HG02798 (cell line): ENCODE measurements at regions not wholly inside any gene's neighbourhood (a gene's known extent, or its start where the extent isn't known, plus 50 kb on each side); places are given as distances from the start of the nearest gene placed in this dataset.

Experiments
- ATAC-seq: cut with Tn5 transposase; IDR thresholded peaks from one replicate; pipeline ENCODE4 v1.9.1; 2021; ENCODE audit warnings: mild to moderate bottlenecking; ENCODE audit not compliant: unreplicated experiment, poor library complexity

DNA sequence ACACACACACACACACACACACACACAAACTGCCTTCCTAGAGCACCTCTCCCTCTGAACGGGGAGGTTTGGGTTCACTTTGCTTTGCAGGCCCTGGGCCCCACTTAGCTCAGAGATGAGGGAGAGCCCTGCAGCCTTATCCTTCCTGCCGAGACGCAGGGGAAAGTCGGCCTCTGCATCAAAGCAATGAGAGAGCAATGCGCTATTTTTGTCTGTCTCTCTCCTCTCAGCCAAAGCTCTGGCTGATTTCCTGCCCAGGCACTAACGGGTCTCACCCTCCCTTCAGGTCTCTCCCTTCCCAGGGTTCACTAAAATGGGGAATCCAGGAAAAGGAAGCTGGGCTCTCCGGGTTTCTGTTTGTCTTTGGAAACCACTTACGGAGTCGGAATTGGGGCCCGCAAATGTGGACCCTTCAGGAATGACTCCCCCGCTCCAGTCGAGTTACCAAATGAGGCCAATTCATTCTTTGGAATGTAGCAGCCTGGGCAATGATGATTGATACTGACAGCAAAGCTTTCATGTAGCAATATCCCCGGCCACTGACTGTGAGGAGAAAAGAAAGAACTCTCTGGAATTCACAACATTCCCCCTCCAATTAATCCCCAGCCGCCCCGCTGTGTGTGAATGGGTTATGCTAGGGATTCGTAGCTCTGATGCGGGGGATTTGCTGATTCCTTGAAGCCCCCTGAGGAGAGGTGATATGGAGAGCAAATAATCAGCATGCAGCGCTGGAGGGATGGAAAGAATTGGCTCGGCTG is 61.5 kb upstream of the WLS start:
- no peak for ATAC-seq

DNA sequence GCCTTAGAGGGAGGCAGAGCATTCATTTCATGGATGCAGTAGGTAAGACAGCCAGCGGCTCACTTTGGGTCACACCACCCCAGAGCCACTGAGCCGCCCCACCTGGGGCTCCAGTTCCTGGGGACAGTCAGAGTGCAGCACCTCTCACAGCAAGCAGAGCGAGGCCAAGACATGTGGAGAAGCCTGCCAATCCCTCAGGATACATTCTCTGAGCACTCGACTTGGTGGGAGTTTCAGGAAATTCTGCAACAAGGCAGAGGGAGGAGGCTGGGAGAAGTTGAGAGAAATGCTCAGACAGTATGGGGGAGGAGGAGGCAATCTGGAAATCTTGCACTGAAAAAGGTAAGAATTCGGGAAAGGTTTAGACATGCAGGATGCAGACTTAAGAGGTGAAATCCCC is 60.8 kb upstream of the WLS start:
- no peak for ATAC-seq

DNA sequence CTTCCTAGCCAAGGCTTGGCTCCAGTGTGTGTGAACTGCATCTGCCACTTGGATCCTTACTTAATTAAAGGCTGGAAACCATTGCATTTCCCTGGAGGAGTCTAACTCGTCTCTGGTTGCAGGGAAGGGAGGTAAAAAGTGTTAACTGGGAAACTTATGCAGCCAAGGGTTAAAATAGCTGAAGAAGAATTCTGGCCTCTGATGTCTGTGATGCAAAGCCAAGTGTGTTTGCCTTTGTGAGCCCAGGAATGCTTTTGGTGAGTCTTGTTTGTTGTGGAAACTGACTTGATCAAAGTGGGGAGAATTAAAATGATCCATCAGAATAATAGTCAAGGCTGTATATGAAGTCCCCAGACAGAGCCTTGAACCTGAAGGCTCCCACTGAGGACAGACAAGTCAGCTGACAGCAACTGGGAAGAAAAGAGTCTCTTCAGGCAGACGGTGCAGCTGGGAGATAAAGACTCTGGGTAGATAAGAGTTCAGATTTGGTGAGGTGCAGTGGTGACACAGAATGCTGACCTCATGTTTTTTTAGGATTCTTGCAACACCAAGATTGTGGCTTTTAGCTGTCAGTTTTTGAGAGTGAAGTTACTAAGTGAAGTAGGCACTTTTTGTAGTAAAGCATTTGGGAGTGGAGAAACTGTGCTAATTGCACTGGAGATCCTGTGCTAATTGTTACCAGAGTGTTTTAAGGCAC is 59.5 kb upstream of the WLS start:
- ATAC-seq: no peak

DNA sequence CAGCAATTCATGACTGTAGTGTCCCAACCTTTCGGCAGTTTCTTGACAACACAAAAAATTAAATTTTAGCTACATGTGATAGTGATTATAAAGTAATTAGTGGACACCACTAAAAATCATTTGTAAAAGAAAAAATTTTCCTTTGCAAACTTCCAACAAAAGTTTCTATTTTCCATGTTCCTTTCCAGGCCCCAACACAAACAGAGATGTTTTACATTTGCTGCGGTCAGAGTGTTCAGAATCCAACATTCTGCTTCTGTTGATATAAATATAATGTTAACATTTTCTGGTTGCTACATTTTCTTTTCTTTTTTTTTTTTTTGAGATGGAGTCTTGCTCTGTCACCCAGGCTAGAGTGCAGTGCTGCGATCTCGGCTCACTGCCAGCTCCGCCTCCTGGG is 54.9 kb upstream of the WLS start:
- ATAC-seq: no peak

DNA sequence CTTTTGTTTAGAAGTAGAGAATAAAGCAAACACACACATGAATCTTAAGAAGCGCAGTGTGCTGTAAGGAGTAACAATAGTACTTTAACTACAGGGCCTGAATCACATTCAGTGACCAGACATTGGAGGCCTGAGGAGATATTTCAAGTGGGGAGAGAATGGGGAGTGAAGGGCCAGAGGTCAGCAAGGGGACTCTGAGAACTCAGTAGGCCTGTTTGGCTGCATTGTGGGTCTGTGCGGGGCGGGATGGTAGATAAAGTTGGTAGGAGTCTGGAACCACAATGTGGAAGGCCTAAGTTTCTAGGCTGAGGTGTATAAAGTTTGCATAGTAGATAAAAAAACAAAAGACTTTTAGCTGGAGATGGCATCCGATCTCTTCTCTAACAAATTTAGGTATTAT is 52.7 kb upstream of the WLS start:
- ATAC-seq: no peak

DNA sequence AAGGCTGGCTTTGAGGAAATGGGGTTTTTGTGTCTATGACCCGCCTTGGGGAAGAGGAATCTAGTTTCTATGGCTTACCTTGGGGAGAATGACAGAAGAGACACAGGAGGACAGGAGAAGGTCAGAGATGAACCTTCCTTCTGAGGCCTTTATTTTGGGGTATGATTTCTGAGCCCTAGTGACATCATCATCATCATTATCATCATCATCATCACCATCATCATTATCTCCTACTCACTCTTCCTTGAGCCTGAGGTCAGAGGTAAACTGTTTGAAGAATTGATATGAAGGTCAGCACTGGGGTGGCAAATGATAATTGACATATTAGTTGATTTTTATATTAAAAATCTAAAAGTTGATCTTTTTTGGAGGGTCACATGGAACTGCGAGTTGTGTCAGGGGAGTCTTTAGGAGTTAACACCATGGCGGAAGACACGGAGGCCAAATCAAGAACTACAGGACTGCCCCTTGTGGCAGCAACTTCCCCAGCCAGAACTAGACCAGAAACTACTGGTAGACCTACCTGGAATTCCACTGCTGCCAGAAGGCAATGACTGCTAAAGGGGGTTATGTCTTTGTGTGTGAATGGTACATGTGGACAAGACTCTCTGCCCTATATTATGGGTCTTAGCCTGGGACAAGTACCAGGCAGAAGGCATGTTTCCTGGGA is 49.8 kb upstream of the WLS start:
- ATAC-seq: no peak
